ENCODE measurements at regions not wholly inside any gene's neighbourhood (a gene's known extent, or its start where the extent isn't known, plus 50 kb on each side); places are given as distances from the start of the nearest gene placed in this dataset.

DNA sequence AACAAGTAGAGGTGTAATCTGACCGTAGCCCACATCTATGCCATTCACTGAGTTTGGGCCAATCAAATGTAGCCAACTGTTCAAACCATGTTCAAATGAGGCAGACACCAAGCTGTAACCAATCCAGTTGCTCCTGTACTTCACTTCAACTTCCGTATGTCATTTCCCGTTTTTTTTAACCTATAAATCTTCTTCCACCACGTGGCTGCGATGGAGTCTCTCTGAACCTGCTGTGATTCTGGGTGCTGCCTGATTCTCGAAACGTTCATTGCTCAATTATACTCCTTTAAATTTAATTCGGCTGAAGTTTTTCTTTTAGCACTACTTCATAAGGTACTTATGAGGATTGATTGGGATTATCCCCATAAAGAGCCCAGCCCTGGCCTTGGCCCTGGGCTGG is 179.7 kb downstream of the PIK3R1 start:
- Histone ChIP-seq H3K27ac (no peak overlapping the region), H3K4me3 (ENCODE audit: low read depth, low read length) (no peak overlapping the region), H3K9me3 (ENCODE audit: severe bottlenecking) (peaks cover 4% of the 10 kb centered on the region), H3K27me3 (ENCODE audit: insufficient read depth, low read depth, severe bottlenecking) (no peaks in the 10 kb centered on the region), H3K36me3 (no peaks in the 10 kb centered on the region)
- no peak for TF ChIP-seq CTCF (IDR thresholded peaks at IDR 0.05; ENCODE audit: low read depth, low read length)
- peak; percentile 16 for DNase-seq

DNA sequence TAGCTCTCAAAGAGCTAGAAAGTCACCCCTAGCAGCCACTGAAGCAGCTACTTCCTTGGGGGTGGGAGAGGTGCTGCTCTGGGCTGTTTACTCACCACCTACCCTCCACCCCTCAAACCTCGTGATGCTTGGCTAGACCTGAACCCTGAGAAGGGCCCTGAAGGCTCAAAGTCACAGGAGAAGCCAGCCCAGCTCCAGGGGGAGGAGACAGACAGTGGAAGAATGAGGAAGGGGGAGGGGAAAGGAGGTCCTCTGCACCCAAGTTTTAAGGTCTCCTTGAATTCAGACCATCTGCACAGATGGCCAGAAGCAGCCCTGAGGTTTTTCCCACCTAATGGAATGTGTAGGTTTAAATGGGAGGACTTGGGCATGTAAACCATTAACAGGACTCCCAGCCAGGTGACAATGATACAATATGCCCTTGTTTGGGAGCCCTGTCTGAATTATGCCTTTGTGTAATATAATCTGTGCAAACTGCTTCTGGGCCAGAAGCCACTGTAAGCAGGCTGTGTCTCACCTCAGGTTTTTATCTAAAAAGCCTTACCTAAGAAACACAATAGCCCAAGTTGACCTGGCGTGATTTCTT is 180.5 kb downstream of the PIK3R1 start:
- DNase-seq: no peak
- Histone ChIP-seq H3K9me3 (ENCODE audit: severe bottlenecking) (peaks cover 4% of the 10 kb centered on the region), H3K36me3 (no peaks in the 10 kb centered on the region), H3K27ac (no peak overlapping the region), H3K4me3 (ENCODE audit: low read depth, low read length) (no peak overlapping the region), H3K27me3 (ENCODE audit: insufficient read depth, low read depth, severe bottlenecking) (no peaks in the 10 kb centered on the region)
- no peak for TF ChIP-seq CTCF (IDR thresholded peaks at IDR 0.05; ENCODE audit: low read depth, low read length)

- no peaks in the 10 kb centered on the region for H3K27me3 ChIP-seq (ENCODE audit: insufficient read depth, low read depth, severe bottlenecking)
- no peak overlapping the region for H3K4me3 ChIP-seq (ENCODE audit: low read depth, low read length)
- DNase-seq: peak; percentile 73
- TF ChIP-seq CTCF (IDR thresholded peaks at IDR 0.05; ENCODE audit: low read depth, low read length): no peak
- H3K9me3 ChIP-seq (ENCODE audit: severe bottlenecking): peaks cover 4% of the 10 kb centered on the region
- H3K27ac ChIP-seq: no peak overlapping the region; the same call in 1 of the 2 replicates
- no peaks in the 10 kb centered on the region for H3K36me3 ChIP-seq
Observed at GRCh38 chr5:68396722-68397121, 181.2 kb downstream of the PIK3R1 start.

DNA sequence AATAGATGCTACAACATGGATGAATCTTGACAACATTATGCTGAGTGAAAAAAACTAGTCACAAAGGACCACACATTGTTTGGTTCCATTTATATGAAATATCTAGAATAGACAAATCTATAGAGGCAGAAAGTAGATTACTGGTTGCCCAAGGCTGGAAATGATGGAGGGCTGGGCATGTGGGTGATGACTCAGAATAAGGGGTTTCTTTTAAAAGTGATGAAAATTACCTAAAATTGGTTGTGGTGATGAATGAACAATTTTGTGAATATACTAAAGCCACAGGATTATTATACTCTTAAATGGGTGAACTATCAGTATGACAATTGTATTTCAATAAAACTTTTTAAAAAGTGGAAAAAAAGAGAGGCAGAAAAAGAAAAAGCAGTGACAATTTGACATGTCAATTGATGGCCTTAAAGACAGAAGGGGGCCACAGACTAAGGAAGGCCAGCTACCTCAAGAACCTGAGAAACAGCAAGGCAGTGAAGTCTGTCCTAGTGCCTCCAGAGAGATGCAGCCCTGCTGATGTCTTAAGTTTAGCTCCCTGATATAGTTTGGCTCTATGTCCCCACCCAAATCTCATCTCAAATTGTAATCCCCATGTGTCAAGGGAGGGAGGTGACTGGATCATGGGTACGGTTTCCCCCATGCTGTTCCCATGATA is 182.7 kb downstream of the PIK3R1 start:
- Histone ChIP-seq H3K36me3 (no peaks in the 10 kb centered on the region), H3K9me3 (ENCODE audit: severe bottlenecking) (peaks cover 4% of the 10 kb centered on the region), H3K4me3 (ENCODE audit: low read depth, low read length) (no peak overlapping the region), H3K27me3 (ENCODE audit: insufficient read depth, low read depth, severe bottlenecking) (no peaks in the 10 kb centered on the region), H3K27ac (no peak overlapping the region)
- no peak for TF ChIP-seq CTCF (IDR thresholded peaks at IDR 0.05; ENCODE audit: low read depth, low read length)
- DNase-seq: no peak

DNA sequence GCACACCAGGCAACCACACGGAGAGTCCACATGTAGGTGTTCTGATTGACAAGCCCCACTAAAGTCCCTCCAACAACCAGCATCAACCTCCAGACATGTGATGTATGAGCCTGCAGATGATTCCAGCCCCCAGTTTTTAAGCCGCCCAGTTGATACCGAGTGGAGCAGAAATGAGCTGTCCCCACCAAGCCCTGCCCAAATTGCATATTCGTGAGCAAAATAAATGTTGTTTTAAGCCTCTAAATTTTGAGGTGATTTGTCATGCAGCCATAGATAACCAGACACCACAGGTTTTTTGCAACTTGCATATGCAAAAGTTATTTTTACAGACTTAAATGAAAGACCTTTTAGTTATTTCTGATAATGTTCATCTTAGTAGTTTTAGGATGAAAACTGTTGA is 187.7 kb downstream of the PIK3R1 start:
- Histone ChIP-seq H3K27me3 (ENCODE audit: insufficient read depth, low read depth, severe bottlenecking) (no peaks in the 10 kb centered on the region), H3K4me3 (ENCODE audit: low read depth, low read length) (no peak overlapping the region), H3K36me3 (no peaks in the 10 kb centered on the region), H3K9me3 (ENCODE audit: severe bottlenecking) (peaks cover 2% of the 10 kb centered on the region), H3K27ac (no peak overlapping the region)
- no peak for TF ChIP-seq CTCF (IDR thresholded peaks at IDR 0.05; ENCODE audit: low read depth, low read length)
- DNase-seq: no peak

- H3K9me3 ChIP-seq (ENCODE audit: severe bottlenecking): no peaks in the 10 kb centered on the region
- H3K27ac ChIP-seq: no peak overlapping the region
- H3K4me3 ChIP-seq (ENCODE audit: low read depth, low read length): no peak overlapping the region
- H3K36me3 ChIP-seq: no peaks in the 10 kb centered on the region
- H3K27me3 ChIP-seq (ENCODE audit: insufficient read depth, low read depth, severe bottlenecking): no peaks in the 10 kb centered on the region
- no peak for TF ChIP-seq CTCF (IDR thresholded peaks at IDR 0.05; ENCODE audit: low read depth, low read length)
- no peak for DNase-seq
Observed at GRCh38 chr5:68404246-68404645, 188.7 kb downstream of the PIK3R1 start.
